ENCODE measurements at regions not wholly inside any gene's neighbourhood (a gene's known extent, or its start where the extent isn't known, plus 50 kb on each side); places are given as distances from the start of the nearest gene placed in this dataset.

DNA sequence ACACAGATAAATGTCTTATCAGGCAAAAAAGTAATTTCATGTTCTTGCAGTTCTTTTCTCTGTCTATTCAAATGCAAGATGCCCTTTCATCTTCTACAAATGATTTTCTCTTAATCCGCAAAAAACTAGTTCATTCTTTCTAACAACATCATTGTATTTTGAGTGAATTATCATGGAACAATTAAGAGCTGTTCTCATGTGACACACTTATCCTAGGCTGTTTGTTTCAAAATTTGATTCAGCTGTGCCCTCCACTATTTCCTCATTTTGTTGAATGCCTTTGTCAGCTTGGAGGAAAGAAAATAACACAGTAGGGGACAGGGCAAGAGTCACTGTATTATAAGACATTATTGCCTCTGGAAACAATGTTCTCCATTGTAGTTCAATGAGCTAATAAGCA, 396.9 kb downstream of the KCTD12 start:
- no peak for DNase-seq

- DNase-seq = no peak
Measured at GRCh38 chr13:76481738-76482137, 404.5 kb downstream of the KCTD12 start.

GRCh38 chr13:76474966-76475365, 411.2 kb downstream of the KCTD12 start:
- DNase-seq = no peak

DNA sequence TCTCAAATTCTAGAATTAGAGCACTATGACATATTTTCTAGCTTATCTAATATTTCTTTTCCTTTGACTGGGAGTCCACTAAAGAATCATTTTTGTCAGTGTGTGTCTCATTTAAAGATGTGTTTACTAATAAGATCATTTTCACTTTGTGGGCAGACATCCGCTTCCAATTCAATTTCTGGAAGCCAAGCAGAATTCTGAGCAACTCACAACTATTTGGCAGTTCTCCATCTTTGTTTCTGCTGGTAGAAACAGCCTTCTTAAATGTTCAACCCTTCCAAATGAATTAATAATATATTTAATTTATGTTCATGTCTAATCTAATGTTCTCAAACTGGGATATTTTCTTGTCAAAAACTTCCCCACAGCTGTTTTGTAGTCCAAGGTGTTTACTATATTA, 411.8 kb downstream of the KCTD12 start:
- no peak for DNase-seq

DNA sequence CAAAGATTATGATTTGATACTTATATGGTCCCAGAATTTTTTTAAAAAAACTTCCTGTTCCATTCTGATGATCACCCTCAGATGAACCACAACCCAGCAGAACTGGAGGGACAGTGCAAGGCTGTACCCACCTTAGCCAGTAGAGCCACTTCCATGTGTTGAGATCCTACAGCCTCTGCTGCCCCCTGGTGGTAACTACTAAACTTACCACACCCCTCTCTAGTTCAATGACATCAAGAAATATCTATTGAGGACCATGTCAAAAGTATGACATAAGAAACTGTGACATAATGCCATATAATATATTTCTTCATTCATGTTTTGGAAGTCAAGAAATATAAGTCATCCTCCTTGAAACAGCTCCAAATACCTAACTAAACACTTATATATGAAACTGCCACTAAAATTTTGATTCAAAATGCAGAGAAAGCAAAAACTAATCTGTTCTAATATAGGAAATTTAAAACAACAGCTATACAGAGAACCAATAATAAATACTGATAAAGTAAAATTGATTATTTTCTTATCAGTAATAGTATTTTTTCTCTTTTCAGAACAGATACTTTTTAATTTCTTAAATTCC, 412.6 kb downstream of the KCTD12 start:
- peak; percentile 55 to 62 for DNase-seq

GRCh38 chr13:76472916-76473315, 413.3 kb downstream of the KCTD12 start:
- DNase-seq = no peak

- DNase-seq = no peak
Measured at GRCh38 chr13:76471486-76471885, 414.7 kb downstream of the KCTD12 start.

- DNase-seq = no peak
Measured at GRCh38 chr13:76470991-76471390, 415.2 kb downstream of the KCTD12 start.

GRCh38 chr13:76466043-76466442, 420.2 kb downstream of the KCTD12 start:
- no peak for DNase-seq

- DNase-seq = no peak
Measured at GRCh38 chr13:76463314-76463713, 422.9 kb downstream of the KCTD12 start.

GRCh38 chr13:76461999-76462398, 424.2 kb downstream of the KCTD12 start:
- DNase-seq = no peak

GRCh38 chr13:76461484-76461883, 424.7 kb downstream of the KCTD12 start:
- DNase-seq = no peak

GRCh38 chr13:76459863-76460262, 426.3 kb downstream of the KCTD12 start:
- no peak for DNase-seq

GRCh38 chr13:76455960-76456359, 430.2 kb downstream of the KCTD12 start:
- DNase-seq = no peak

- DNase-seq = no peak
Measured at GRCh38 chr13:76454991-76455390, 431.2 kb downstream of the KCTD12 start.

DNA sequence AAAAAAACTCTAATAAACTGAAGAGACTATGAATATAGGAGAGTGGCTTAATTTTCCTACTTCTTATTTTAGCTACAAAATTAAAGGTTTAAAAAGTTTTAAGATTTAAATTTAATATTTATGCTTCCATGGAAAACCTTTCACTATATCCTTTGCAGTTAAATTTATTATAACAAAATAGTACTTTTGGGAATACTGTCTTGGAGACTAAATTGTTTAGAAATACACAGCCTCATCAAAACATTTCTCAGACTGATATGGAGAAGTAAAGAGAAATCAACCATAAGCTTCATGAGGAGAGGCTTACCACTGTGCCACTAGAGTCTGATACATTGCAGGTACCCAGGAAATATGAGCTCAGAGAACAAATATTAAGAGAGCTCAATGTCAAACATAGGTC, 436.5 kb downstream of the KCTD12 start:
- DNase-seq = no peak

- DNase-seq = no peak
Measured at GRCh38 chr13:76446191-76446590, 440.0 kb downstream of the KCTD12 start.

DNA sequence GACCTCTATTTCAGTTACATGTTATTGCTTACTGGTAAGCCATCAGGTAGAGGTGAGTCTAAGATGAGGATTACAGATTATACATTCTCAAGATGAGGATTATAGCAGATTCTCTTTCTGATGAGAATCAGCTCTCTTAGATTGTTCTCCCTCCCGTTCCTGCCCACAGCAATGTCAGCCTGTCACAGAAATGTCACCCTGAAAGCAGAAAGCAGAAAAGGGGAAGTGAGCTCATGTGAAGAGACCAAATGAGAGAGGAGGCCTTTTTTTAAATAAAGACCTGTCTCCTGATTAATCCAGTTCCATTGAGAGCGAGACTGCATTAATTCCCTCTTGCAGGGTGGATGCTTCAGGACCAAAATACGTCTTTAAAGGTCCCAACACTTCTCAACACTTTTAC, 445.6 kb downstream of the KCTD12 start:
- DNase-seq = no peak

DNA sequence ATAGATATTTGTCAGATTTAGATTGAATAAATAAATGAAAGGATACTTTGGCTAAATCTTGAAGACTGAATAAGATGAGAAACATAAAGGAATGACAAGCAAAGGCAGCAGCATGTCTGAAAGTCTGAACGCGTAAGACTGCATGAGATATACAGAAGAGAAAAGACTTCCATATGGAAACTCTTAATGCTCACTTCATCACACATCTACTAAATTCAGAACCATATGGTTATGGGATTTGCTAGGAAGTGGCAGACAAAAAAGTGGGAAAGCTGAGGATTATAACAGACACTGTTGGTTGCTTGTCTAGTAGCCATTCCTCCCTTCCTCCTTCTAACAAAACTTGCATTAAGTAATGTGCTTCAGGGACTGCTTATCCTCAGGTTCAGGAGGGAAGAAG, 446.7 kb downstream of the KCTD12 start:
- no peak for DNase-seq

- DNase-seq = no peak
Measured at GRCh38 chr13:76438050-76438449, 448.2 kb downstream of the KCTD12 start.

DNA sequence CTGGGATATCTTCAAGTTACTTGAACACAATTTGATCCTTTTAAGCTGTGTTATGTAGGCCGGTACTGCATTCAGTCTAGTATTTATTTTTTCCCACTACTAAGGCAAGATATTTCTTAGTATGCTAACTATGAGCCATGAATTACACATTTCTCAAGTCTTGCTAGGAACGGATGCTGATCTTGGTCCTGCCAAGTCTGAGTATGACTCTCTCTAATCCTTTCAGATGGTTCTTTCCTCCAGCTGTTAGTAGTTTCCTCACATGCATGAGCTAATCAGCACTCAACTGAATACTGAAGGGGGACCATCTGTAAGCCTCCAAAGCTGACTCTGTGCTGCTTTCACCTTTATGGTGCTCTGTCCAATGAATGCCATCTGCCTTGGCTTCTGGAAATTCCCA, 460.3 kb downstream of the KCTD12 start:
- no peak for DNase-seq

GRCh38 chr13:76421011-76421410, 465.2 kb downstream of the KCTD12 start:
- no peak for DNase-seq

GRCh38 chr13:76418404-76418803, 467.8 kb downstream of the KCTD12 start:
- no peak for DNase-seq

GRCh38 chr13:76414320-76414719, 471.9 kb downstream of the KCTD12 start:
- DNase-seq = no peak

GRCh38 chr13:76406243-76406642, 480.0 kb downstream of the KCTD12 start:
- no peak for DNase-seq

GRCh38 chr13:76398425-76398824, 487.8 kb downstream of the KCTD12 start:
- DNase-seq = no peak
